ENCODE measurements at regions not wholly inside any gene's neighbourhood (a gene's known extent, or its start where the extent isn't known, plus 50 kb on each side); places are given as distances from the start of the nearest gene placed in this dataset.

- no peaks in the 10 kb centered on the region for H3K23me2 ChIP-seq (ENCODE audit: low read depth, low read length)
- no peak overlapping the region for H3K27ac ChIP-seq (ENCODE audit: low read depth, low read length)
- H3K4me1 ChIP-seq (replicated peaks in 1 of 4; ENCODE audit: control insufficient read depth in 3 of 4, insufficient read depth in 4 of 4, low read length in 3 of 4), result no peaks in the 10 kb centered on the region
- H3K9me3 ChIP-seq (ENCODE audit: insufficient read depth in 2 of 2, low read depth in 1 of 2, low read length in 1 of 2), result no peaks in the 10 kb centered on the region
- H3K14ac ChIP-seq (ENCODE audit: insufficient read length), result no peak overlapping the region
- no peak overlapping the region for H2BK5ac ChIP-seq (ENCODE audit: low read depth, low read length)
- 88% methylated on average over 8 of the region's 8 CpGs; no CpG with 5 or more reads in 1 of the 2 experiments for WGBS, 2 experiments (ENCODE audit: extremely low coverage in 1 of 2, insufficient coverage in 1 of 2, insufficient read length in 1 of 2, insufficient replicate concordance in 2 of 2, low coverage in 1 of 2, low lambda C conversion rate in 2 of 2, missing lambda C conversion rate in 1 of 2)
- no peak overlapping the region for H4K91ac ChIP-seq (replicated peaks; ENCODE audit: insufficient read length, low read length)
- H3K4ac ChIP-seq (replicated peaks; ENCODE audit: insufficient read length, low read depth, low read length), result no peak overlapping the region
- H2BK15ac ChIP-seq (ENCODE audit: low read length), result no peak overlapping the region
- H3K79me2 ChIP-seq (ENCODE audit: control insufficient read depth in 1 of 2, insufficient read depth in 2 of 2, low read length in 2 of 2), result no peaks in the 10 kb centered on the region
- H3K9ac ChIP-seq (replicated peaks in 1 of 4; ENCODE audit: extremely low read depth in 1 of 4, low read depth in 3 of 4, low read length in 3 of 4), result no peak overlapping the region
- H4K8ac ChIP-seq (ENCODE audit: extremely low read depth, insufficient read depth, low read length), result no peak overlapping the region; the same call in 1 of the 2 replicates
- H3K4me3 ChIP-seq (ENCODE audit: extremely low read depth in 1 of 4, insufficient read depth in 2 of 4, low read depth in 3 of 4, low read length in 4 of 4), result no peak overlapping the region
- no peaks in the 10 kb centered on the region for H3K79me1 ChIP-seq (ENCODE audit: low read depth, low read length)
- no peak overlapping the region for H2AK5ac ChIP-seq (ENCODE audit: low read depth, low read length)
- H2AFZ ChIP-seq (ENCODE audit: low read length), result no peak overlapping the region
- no peak overlapping the region for H3K4me2 ChIP-seq (ENCODE audit: insufficient read depth in 1 of 2, low read depth in 2 of 2, low read length in 2 of 2)
- DNase-seq (ENCODE audit: low read depth in 1 of 2, low spot score in 2 of 2) (no peak), FAIRE-seq (no peak)
- no peak overlapping the region for H4K5ac ChIP-seq (ENCODE audit: insufficient read length, low read depth, low read length)
- no peaks in the 10 kb centered on the region for H3K36me3 ChIP-seq (ENCODE audit: control insufficient read depth in 2 of 4, insufficient read depth in 4 of 4, low read length in 3 of 4)
- H3K56ac ChIP-seq (replicated peaks; ENCODE audit: insufficient read length, low read depth, low read length), result no peak overlapping the region
- H3K23ac ChIP-seq (ENCODE audit: insufficient read length), result no peak overlapping the region
- H2BK20ac ChIP-seq (ENCODE audit: low read length), result no peak overlapping the region
- no peak overlapping the region for H2BK12ac ChIP-seq (ENCODE audit: low read depth, low read length)
- no peak overlapping the region for H3K18ac ChIP-seq (ENCODE audit: extremely low read depth, low read length)
- ChIA-PET POLR2A (ENCODE audit: partially characterized antibody) (no interaction called here), CTCF (ENCODE audit: partially characterized antibody) (interaction anchor here (0.7 to 2.1 kb wide), 6 partner anchors 15 to 228 kb away, joined by 3 to 19 read pairs (median 4); no protein-coding TSS in a partner anchor)
- H2BK120ac ChIP-seq (replicated peaks; ENCODE audit: low read depth, low read length), result no peak overlapping the region
- H4K20me1 ChIP-seq (replicated peaks in 1 of 2; ENCODE audit: control insufficient read depth in 1 of 2, insufficient read depth in 2 of 2, low read length in 2 of 2), result no peaks in the 10 kb centered on the region
- TF ChIP-seq CBX8 (IDR thresholded peaks at IDR 0.05; ENCODE audit: borderline replicate concordance, low read depth, low read length) (no peak), ZNF274 (IDR thresholded peaks at IDR 0.05; ENCODE audit: borderline replicate concordance, extremely low read depth, low read length) (no peak), HDAC6 (IDR thresholded peaks at IDR 0.05; ENCODE audit: low read depth, low read length) (no peak), ASH2L (IDR thresholded peaks at IDR 0.05; ENCODE audit: low read length) (no peak), SP4 (IDR thresholded peaks at IDR 0.05; ENCODE audit: low read length) (no peak), SIRT6 (IDR thresholded peaks at IDR 0.05; ENCODE audit: low read length) (no peak), SP1 (IDR thresholded peaks at IDR 0.05; ENCODE audit: low read depth, low read length) (no peak), SP2 (IDR thresholded peaks at IDR 0.05; ENCODE audit: low read length) (no peak), POLR2AphosphoS5 (IDR thresholded peaks at IDR 0.05; ENCODE audit: low read depth, low read length) (no peak), RNF2 (IDR thresholded peaks at IDR 0.05; ENCODE audit: borderline replicate concordance, low read depth, low read length, missing control alignments, poor library complexity, severe bottlenecking) (no peak), PHF8 (conservative IDR thresholded peaks at IDR 0.05; ENCODE audit: low read depth, low read length) (no peak), POU5F1 (IDR thresholded peaks at IDR 0.05; ENCODE audit: low read depth, low read length) (no peak), GTF2F1 (IDR thresholded peaks at IDR 0.05; ENCODE audit: borderline replicate concordance, low read depth, low read length) (no peak)
- TF ChIP-seq, protein P1, sequence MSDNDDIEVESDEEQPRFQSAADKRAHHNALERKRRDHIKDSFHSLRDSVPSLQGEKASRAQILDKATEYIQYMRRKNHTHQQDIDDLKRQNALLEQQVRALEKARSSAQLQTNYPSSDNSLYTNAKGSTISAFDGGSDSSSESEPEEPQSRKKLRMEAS (IDR thresholded peaks at IDR 0.05), result no peak
- H3K27me3 ChIP-seq (replicated peaks in 1 of 4; ENCODE audit: control insufficient read depth in 3 of 4, extremely low read depth in 1 of 4, insufficient read depth in 3 of 4, low read length in 3 of 4), result no peaks in the 10 kb centered on the region
Measured at GRCh38 chr2:158900345-158900744, 68.1 kb upstream of the TANC1 start.
